Chondrocyte (in vitro differentiated cells): ENCODE measurements at regions not wholly inside any gene's neighbourhood (a gene's known extent, or its start where the extent isn't known, plus 50 kb on each side); places are given as distances from the start of the nearest gene placed in this dataset.

Experiments
- DNase-seq: peaks from one replicate; pipeline ENCODE4 v3.0.0; 2021; ENCODE audit warnings: mixed read lengths, low spot score
- H3K27ac Mint-ChIP-seq: one replicate; pipeline ENCODE4 v1.8.0; 2021; ENCODE audit warnings: mild to moderate bottlenecking, moderate library complexity, mixed read lengths; ENCODE audit not compliant: unreplicated experiment
- H3K27me3 Mint-ChIP-seq: 2 replicates; pipeline ENCODE4 v1.8.0; 2021; ENCODE audit warnings: low read depth, mixed read lengths
- H3K36me3 Mint-ChIP-seq: 2 replicates; pipeline ENCODE4 v1.8.0; 2021; ENCODE audit warnings: low read depth, mixed read lengths
- H3K4me1 Mint-ChIP-seq: 2 replicates; pipeline ENCODE4 v1.8.0; 2021; ENCODE audit warnings: low read depth, mild to moderate bottlenecking, mixed read lengths
- H3K4me3 Mint-ChIP-seq: one replicate; pipeline ENCODE4 v1.8.0; 2021; ENCODE audit warnings: mild to moderate bottlenecking, moderate library complexity, mixed read lengths; ENCODE audit not compliant: unreplicated experiment
- H3K9me3 Mint-ChIP-seq: 2 replicates; pipeline ENCODE4 v1.8.0; 2021; ENCODE audit warnings: low read depth, mixed read lengths
- TF ChIP-seq, protein P1 (sequence below): fragments of 200-600 bp; sonication (generic); IDR thresholded peaks from 2 replicates; pipeline ENCODE4 v1.5.0; 2021; ENCODE audit warnings: antibody characterized with exemption, mild to moderate bottlenecking, moderate library complexity

DNA sequence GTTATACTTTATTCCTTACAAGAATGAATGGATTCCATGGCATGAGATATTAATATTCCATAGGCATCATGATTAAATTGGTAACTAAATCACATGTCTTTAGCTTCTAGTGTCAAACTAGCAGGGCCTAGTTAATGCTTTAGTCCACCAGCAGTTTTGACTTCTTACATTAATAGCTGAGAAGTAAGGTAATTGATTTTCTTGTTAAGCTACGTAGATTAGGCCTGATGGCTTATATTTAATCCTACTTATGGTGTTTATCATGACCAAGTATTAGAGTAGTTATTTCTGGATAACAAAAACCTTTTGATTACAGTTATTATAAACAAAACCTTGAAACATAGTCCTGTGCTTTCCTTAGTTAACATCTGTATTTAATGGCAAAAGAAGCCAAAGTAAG lies 184.5 kb downstream of the TANC2 start:
- H3K27ac Mint-ChIP-seq: no peak overlapping the region
- no peaks in the 10 kb centered on the region for H3K27me3 Mint-ChIP-seq
- DNase-seq: no peak
- H3K4me1 Mint-ChIP-seq: peaks cover 45% of the 10 kb centered on the region
- H3K4me3 Mint-ChIP-seq: no peak overlapping the region
- peaks cover 5% of the 10 kb centered on the region for H3K9me3 Mint-ChIP-seq
- peaks cover 3% of the 10 kb centered on the region for H3K36me3 Mint-ChIP-seq
- TF ChIP-seq, protein P1, sequence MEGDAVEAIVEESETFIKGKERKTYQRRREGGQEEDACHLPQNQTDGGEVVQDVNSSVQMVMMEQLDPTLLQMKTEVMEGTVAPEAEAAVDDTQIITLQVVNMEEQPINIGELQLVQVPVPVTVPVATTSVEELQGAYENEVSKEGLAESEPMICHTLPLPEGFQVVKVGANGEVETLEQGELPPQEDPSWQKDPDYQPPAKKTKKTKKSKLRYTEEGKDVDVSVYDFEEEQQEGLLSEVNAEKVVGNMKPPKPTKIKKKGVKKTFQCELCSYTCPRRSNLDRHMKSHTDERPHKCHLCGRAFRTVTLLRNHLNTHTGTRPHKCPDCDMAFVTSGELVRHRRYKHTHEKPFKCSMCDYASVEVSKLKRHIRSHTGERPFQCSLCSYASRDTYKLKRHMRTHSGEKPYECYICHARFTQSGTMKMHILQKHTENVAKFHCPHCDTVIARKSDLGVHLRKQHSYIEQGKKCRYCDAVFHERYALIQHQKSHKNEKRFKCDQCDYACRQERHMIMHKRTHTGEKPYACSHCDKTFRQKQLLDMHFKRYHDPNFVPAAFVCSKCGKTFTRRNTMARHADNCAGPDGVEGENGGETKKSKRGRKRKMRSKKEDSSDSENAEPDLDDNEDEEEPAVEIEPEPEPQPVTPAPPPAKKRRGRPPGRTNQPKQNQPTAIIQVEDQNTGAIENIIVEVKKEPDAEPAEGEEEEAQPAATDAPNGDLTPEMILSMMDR: no peak

DNA sequence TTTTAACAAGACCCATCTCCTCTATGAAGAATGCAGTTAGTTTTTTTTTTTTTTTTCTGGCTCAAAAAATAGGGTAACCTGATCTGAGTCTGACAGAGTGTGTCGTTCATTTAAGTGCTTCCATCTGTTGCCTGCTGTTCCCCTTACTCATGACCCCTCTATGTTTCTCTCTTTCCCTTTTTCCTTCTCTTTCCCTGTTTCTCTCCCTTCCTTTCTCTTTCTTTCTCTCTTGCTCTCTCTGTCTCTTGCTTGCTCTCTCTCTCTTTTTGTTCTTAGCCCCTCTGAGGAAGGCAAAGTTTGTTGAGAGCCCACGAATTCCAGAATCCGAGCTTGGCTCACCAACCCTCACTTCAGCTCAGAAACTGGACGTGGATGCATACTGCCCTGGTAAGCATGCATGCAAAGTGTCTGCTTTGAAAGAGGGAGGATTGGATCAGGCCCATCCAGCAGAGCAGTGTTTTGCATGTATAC lies 185.0 kb downstream of the TANC2 start:
- peak overlapping the region; percentile 45 for H3K4me3 Mint-ChIP-seq
- no peak for DNase-seq
- no peaks in the 10 kb centered on the region for H3K27me3 Mint-ChIP-seq
- TF ChIP-seq, protein P1: no peak
- peak overlapping the region; percentile 87 for H3K27ac Mint-ChIP-seq
- peaks cover 45% of the 10 kb centered on the region for H3K4me1 Mint-ChIP-seq
- H3K9me3 Mint-ChIP-seq: peaks cover 1% of the 10 kb centered on the region
- H3K36me3 Mint-ChIP-seq: peaks cover under 1% of the 10 kb centered on the region

DNA sequence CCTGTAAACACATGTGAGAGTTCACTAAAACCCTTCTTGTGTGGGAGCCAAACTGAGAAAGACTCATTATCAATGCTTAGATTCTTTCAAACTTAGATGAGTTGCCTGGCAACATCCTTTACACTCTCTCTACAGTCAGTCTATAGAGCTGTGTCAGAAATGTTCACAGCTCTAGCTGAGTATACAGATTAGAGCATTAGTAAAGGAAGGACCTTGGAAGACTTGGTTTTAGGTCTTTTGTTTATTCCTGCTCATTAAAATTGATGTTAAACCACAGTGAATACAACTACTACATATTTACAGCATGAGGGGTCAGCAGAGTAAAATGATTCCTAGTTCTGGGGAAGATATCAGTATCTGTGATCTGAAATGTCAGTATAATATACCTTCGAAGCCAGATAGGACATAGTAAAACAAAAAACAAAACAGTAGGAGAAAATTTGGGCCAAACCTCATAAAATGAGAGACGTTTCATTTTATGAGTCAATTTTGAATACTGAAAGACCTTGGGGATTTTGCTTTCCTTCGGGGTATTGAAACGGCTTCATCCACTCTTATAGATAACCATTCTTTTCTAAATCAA lies 186.0 kb downstream of the TANC2 start:
- H3K9me3 Mint-ChIP-seq: no peaks in the 10 kb centered on the region
- H3K27ac Mint-ChIP-seq: peak overlapping the region; percentile 12
- no peak for DNase-seq
- no peaks in the 10 kb centered on the region for H3K36me3 Mint-ChIP-seq
- TF ChIP-seq, protein P1: no peak
- peaks cover 45% of the 10 kb centered on the region for H3K4me1 Mint-ChIP-seq
- no peaks in the 10 kb centered on the region for H3K27me3 Mint-ChIP-seq
- H3K4me3 Mint-ChIP-seq: no peak overlapping the region

DNA sequence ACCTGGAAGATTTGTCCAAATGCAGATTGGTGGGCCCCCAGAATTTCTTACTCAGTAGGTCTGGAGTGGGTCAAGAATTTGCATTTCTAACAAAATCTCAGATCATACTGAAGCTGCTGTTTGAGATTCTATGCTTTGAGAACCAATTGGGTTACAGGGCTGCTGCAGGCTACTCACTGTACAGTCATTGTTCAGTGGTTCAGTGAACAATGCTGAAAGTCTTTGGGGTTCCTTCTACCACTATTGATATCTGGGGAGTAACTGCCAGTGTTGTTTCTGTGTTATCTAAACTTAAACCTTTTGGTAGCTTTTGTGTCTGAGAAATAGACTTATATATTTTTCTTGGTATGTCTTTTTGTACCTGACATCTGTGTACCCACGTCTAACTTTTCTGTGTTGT lies 187.5 kb downstream of the TANC2 start:
- no peaks in the 10 kb centered on the region for H3K36me3 Mint-ChIP-seq
- H3K9me3 Mint-ChIP-seq: no peaks in the 10 kb centered on the region
- no peak overlapping the region for H3K4me3 Mint-ChIP-seq
- peaks cover 35% of the 10 kb centered on the region for H3K4me1 Mint-ChIP-seq
- no peak overlapping the region for H3K27ac Mint-ChIP-seq
- TF ChIP-seq, protein P1: no peak
- no peaks in the 10 kb centered on the region for H3K27me3 Mint-ChIP-seq
- no peak for DNase-seq

DNA sequence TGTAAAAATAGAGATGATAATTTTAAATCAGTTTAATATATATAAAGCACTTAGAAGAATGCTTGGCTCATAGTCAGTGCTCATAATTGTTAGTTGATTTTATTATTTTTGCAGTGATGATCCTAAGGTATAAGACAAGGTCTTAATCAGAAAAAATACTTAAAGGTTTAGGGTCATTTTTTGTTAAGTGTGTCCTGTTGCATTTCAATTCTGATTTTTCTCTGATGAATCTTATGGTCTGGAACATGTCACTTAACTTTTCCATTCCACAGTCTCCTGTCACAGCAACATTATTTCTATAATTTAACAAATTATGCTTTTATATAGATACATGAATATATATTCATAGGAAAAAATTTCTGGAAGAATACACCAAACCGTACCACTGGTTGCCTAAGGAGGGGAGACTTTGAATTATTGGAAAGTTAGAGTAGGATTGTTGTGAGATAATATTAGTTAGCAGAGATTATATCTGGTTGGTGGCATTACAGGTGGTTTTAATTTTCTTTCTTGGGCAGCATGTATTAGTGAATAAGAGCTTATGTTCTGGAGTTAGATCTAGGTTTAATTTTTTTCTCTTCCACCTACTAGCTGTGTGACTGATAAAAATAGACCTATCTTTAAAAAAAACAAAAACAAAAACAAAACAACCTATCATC lies 188.7 kb downstream of the TANC2 start:
- no peaks in the 10 kb centered on the region for H3K27me3 Mint-ChIP-seq
- TF ChIP-seq, protein P1: no peak
- no peak for DNase-seq
- no peaks in the 10 kb centered on the region for H3K36me3 Mint-ChIP-seq
- no peak overlapping the region for H3K27ac Mint-ChIP-seq
- H3K4me1 Mint-ChIP-seq: peaks cover 30% of the 10 kb centered on the region
- H3K4me3 Mint-ChIP-seq: no peak overlapping the region
- no peaks in the 10 kb centered on the region for H3K9me3 Mint-ChIP-seq
